ENCODE measurements at regions not wholly inside any gene's neighbourhood (a gene's known extent, or its start where the extent isn't known, plus 50 kb on each side); places are given as distances from the start of the nearest gene placed in this dataset.

- intact Hi-C loops (cut with DNase I) = no loop called here
- no peak for ATAC-seq
These were observed 173.6 kb downstream of the ANKRD30B start for GRCh38 chr18:14921547-14921946.

GRCh38 chr18:14922031-14922430 lies 174.1 kb downstream of the ANKRD30B start:
- ATAC-seq (no peak), DNase-seq (no peak)
- WGBS = 84% methylated on average over 3 of the region's 3 CpGs
- intact Hi-C loops (cut with DNase I) = no loop called here
- Histone ChIP-seq H3K27me3 (ENCODE audit: control insufficient read depth, insufficient read depth) (no peaks in the 10 kb centered on the region), H3K9me3 (ENCODE audit: control insufficient read depth, low read length) (no peaks in the 10 kb centered on the region), H3K4me3 (ENCODE audit: low read length) (no peak overlapping the region), H3K4me1 (ENCODE audit: control insufficient read depth, insufficient read depth, low read length) (peaks cover 3% of the 10 kb centered on the region), H3K27ac (ENCODE audit: low read length) (no peak overlapping the region)

More at GRCh38 chr18:14921547-14921946, 173.6 kb downstream of the ANKRD30B start:
- Histone ChIP-seq H3K27ac (ENCODE audit: low read length) (no peak overlapping the region), H3K27me3 (ENCODE audit: control insufficient read depth, insufficient read depth) (no peaks in the 10 kb centered on the region), H3K9me3 (ENCODE audit: control insufficient read depth, low read length) (no peaks in the 10 kb centered on the region), H3K4me1 (ENCODE audit: control insufficient read depth, insufficient read depth, low read length) (peaks cover 3% of the 10 kb centered on the region), H3K4me3 (ENCODE audit: low read length) (no peak overlapping the region)
- WGBS = 90% methylated on average over 4 of the region's 4 CpGs
- no peak for DNase-seq

- Histone ChIP-seq H3K4me1 (ENCODE audit: control insufficient read depth, insufficient read depth, low read length) (peaks cover 3% of the 10 kb centered on the region), H3K9me3 (ENCODE audit: control insufficient read depth, low read length) (no peaks in the 10 kb centered on the region), H3K27me3 (ENCODE audit: control insufficient read depth, insufficient read depth) (no peaks in the 10 kb centered on the region), H3K4me3 (ENCODE audit: low read length) (no peak overlapping the region), H3K27ac (ENCODE audit: low read length) (no peak overlapping the region)
- no peak for ATAC-seq
- DNase-seq = no peak
- 53% methylated on average over 4 of the region's 4 CpGs for WGBS
- intact Hi-C loops (cut with DNase I) = no loop called here
These were observed 175.1 kb downstream of the ANKRD30B start for GRCh38 chr18:14922965-14923565.

GRCh38 chr18:14924226-14924625 lies 176.3 kb downstream of the ANKRD30B start:
- ATAC-seq (no peak), DNase-seq (no peak)
- Histone ChIP-seq H3K27ac (ENCODE audit: low read length) (no peak overlapping the region), H3K4me3 (ENCODE audit: low read length) (no peak overlapping the region), H3K4me1 (ENCODE audit: control insufficient read depth, insufficient read depth, low read length) (peaks cover 3% of the 10 kb centered on the region), H3K9me3 (ENCODE audit: control insufficient read depth, low read length) (no peaks in the 10 kb centered on the region), H3K27me3 (ENCODE audit: control insufficient read depth, insufficient read depth) (no peaks in the 10 kb centered on the region)
- intact Hi-C loops (cut with DNase I) = no loop called here
- WGBS = 75% methylated on average over 4 of the region's 4 CpGs

DNA sequence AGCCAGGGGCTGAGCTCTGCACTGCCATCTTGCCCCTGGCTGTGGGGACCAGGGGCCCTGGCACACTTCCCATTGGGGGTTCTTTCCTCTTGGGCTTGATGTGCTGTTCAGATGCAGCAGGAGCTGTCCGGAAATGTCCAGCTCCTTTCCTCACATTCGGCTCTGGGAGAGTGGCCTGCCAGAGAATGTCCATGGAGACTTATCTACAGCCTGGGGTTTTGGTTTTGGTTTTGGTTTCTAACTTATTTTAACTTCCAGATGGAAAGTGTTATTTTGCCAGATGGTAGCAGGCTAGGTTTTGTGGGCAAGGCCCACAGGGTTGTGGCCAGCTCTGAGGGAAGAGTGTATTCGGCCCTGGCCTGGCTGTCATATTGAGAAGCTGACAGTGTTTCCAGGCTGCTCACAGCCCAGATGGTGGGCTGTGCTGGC lies 177.3 kb downstream of the ANKRD30B start:
- Histone ChIP-seq H3K9me3 (ENCODE audit: control insufficient read depth, low read length) (no peaks in the 10 kb centered on the region), H3K4me1 (ENCODE audit: control insufficient read depth, insufficient read depth, low read length) (peaks cover 3% of the 10 kb centered on the region), H3K4me3 (ENCODE audit: low read length) (no peak overlapping the region), H3K27ac (ENCODE audit: low read length) (no peak overlapping the region), H3K27me3 (ENCODE audit: control insufficient read depth, insufficient read depth) (no peaks in the 10 kb centered on the region)
- DNase-seq (peak in 1 of 3 donors; percentile 45), ATAC-seq (peak; percentile 29 to 67)
- intact Hi-C loops (cut with DNase I) = no loop called here
- WGBS = 52% methylated on average over 3 of the region's 3 CpGs

GRCh38 chr18:14927701-14928100 lies 179.7 kb downstream of the ANKRD30B start:
- Histone ChIP-seq H3K9me3 (ENCODE audit: control insufficient read depth, low read length) (no peaks in the 10 kb centered on the region), H3K4me3 (ENCODE audit: low read length) (no peak overlapping the region), H3K4me1 (ENCODE audit: control insufficient read depth, insufficient read depth, low read length) (peaks cover 3% of the 10 kb centered on the region), H3K27ac (ENCODE audit: low read length) (no peak overlapping the region), H3K27me3 (ENCODE audit: control insufficient read depth, insufficient read depth) (no peaks in the 10 kb centered on the region)
- intact Hi-C loops (cut with DNase I) = no loop called here
- 60% methylated on average over 3 of the region's 3 CpGs for WGBS
- DNase-seq = no peak
- no peak for ATAC-seq

DNA sequence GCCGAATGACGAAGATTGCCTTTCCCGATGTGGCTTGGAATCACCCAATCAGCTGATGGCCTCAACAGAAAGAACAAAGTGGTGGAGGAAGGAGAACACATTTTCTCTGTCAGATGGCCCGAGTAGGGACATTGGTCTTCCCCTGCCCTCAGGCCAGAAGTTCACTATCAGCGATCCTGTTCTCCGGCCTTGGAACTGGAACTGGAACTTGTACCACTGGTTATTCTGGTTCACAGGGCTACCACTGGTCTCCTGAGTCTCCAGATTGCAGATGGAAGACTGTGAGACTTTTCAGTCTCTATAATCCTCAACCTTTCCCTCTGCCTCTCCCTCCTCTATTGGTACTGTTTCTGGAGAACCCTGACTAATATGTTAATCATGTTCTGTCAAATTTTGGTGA lies 180.4 kb downstream of the ANKRD30B start:
- WGBS = 85% methylated on average over 6 of the region's 6 CpGs
- H3K27me3 ChIP-seq (ENCODE audit: control insufficient read depth, insufficient read depth) = no peaks in the 10 kb centered on the region
- DNase-seq (no peak), ATAC-seq (no peak)
- H3K4me3 ChIP-seq (ENCODE audit: low read length) = no peak overlapping the region
- H3K9me3 ChIP-seq (ENCODE audit: control insufficient read depth, low read length) = no peaks in the 10 kb centered on the region
- H3K4me1 ChIP-seq (ENCODE audit: control insufficient read depth, insufficient read depth, low read length) = peaks cover 3% of the 10 kb centered on the region
- intact Hi-C loops (cut with DNase I) = no loop called here
- no peak overlapping the region for H3K27ac ChIP-seq (ENCODE audit: low read length)

DNA sequence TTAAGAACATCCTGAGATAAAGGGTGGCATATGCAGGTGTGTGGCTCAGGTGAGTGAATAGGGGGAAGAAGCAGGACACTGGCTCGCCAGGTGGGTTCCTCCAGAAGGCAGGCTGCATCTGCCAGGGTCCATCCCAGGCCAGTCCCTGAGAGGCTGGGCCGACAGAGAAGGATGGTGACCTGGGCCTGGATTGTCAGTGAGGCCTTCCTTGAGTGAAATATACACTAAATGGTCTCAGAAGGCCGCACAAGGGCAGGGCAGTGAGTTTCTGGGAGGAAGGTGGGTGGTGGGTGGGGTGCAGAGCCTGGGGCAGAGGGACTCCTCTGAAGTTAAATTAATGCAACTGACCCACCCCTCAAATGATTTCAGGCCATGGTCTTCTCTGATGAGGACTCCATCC lies 182.1 kb downstream of the ANKRD30B start:
- no peak overlapping the region for H3K4me3 ChIP-seq (ENCODE audit: low read length)
- intact Hi-C loops (cut with DNase I) = no loop called here
- no peaks in the 10 kb centered on the region for H3K9me3 ChIP-seq (ENCODE audit: control insufficient read depth, low read length)
- no peak overlapping the region for H3K27ac ChIP-seq (ENCODE audit: low read length)
- DNase-seq = no peak
- 61% methylated on average over 3 of the region's 3 CpGs for WGBS
- peaks cover under 1% of the 10 kb centered on the region for H3K4me1 ChIP-seq (ENCODE audit: control insufficient read depth, insufficient read depth, low read length)
- H3K27me3 ChIP-seq (ENCODE audit: control insufficient read depth, insufficient read depth) = no peaks in the 10 kb centered on the region
- ATAC-seq = no peak

DNA sequence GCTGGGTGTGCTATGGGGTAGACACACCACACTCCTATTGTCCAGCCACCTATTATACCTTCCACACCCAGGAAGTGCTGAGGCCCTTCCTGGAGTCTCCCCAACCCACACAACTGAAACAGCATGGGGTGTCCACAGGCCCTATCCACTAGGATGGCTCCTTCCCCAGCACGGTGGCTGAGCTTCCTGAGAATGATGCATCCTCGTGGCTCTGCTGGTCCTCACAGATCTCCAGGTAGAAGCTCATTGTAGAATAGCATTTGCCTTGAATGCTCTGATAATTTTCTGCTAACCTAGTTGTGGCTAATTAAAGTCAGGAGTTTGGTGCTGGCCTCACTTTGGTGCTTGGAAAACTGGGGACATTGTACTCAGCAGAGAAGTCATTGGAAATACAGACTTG lies 182.6 kb downstream of the ANKRD30B start:
- Histone ChIP-seq H3K9me3 (ENCODE audit: control insufficient read depth, low read length) (no peaks in the 10 kb centered on the region), H3K27me3 (ENCODE audit: control insufficient read depth, insufficient read depth) (no peaks in the 10 kb centered on the region), H3K27ac (ENCODE audit: low read length) (no peak overlapping the region), H3K4me3 (ENCODE audit: low read length) (no peak overlapping the region), H3K4me1 (ENCODE audit: control insufficient read depth, insufficient read depth, low read length) (no peaks in the 10 kb centered on the region)
- ATAC-seq = no peak
- intact Hi-C loops (cut with DNase I) = no loop called here
- DNase-seq = no peak
- 81% methylated on average over 2 of the region's 2 CpGs for WGBS

GRCh38 chr18:14933049-14933851 lies 185.3 kb downstream of the ANKRD30B start:
- H3K27me3 ChIP-seq (ENCODE audit: control insufficient read depth, insufficient read depth) = no peaks in the 10 kb centered on the region
- no peak overlapping the region for H3K4me3 ChIP-seq (ENCODE audit: low read length)
- WGBS = 71% methylated on average over 12 of the region's 12 CpGs
- no peaks in the 10 kb centered on the region for H3K9me3 ChIP-seq (ENCODE audit: control insufficient read depth, low read length)
- H3K27ac ChIP-seq (ENCODE audit: low read length) = no peak overlapping the region
- H3K4me1 ChIP-seq (ENCODE audit: control insufficient read depth, insufficient read depth, low read length) = no peaks in the 10 kb centered on the region
- intact Hi-C loops (cut with DNase I) = no loop called here
- ATAC-seq (no peak), DNase-seq (no peak)

GRCh38 chr18:14933964-14934363 lies 186.0 kb downstream of the ANKRD30B start:
- Histone ChIP-seq H3K4me1 (ENCODE audit: control insufficient read depth, insufficient read depth, low read length) (no peaks in the 10 kb centered on the region), H3K9me3 (ENCODE audit: control insufficient read depth, low read length) (no peaks in the 10 kb centered on the region), H3K27ac (ENCODE audit: low read length) (no peak overlapping the region), H3K4me3 (ENCODE audit: low read length) (no peak overlapping the region), H3K27me3 (ENCODE audit: control insufficient read depth, insufficient read depth) (no peaks in the 10 kb centered on the region)
- ATAC-seq = peak in 1 of 2 donors; percentile 15
- intact Hi-C loops (cut with DNase I) = no loop called here
- no peak for DNase-seq
- WGBS = 78% methylated on average over 10 of the region's 10 CpGs

Data from right cardiac atrium (tissue), 5 donors.